Hepatocyte (in vitro differentiated cells): ENCODE measurements at regions not wholly inside any gene's neighbourhood (a gene's known extent, or its start where the extent isn't known, plus 50 kb on each side); places are given as distances from the start of the nearest gene placed in this dataset.

Experiments
- DNase-seq: peaks from one replicate; pipeline ENCODE4 v3.0.0-alpha.2; 2016; ENCODE audit warnings: low spot score
- H2AFZ ChIP-seq: fragments of 200-600 bp; sonication (generic); 2 replicates; pipeline ENCODE4 v1.6.0; 2016; ENCODE audit warnings: antibody characterized with exemption, mild to moderate bottlenecking
- H3K27ac ChIP-seq: fragments of 200-600 bp; sonication (generic); 2 replicates; pipeline ENCODE4 v1.5.1; 2016; ENCODE audit warnings: mild to moderate bottlenecking
- H3K27me3 ChIP-seq: fragments of 200-600 bp; sonication (generic); 2 replicates; pipeline ENCODE4 v1.6.1; 2016
- H3K36me3 ChIP-seq: fragments of 200-600 bp; sonication (generic); replicated peaks from 2 replicates; pipeline ENCODE4 v1.5.1; 2016; ENCODE audit warnings: low read depth; ENCODE audit not compliant: insufficient read depth
- H3K4me1 ChIP-seq: fragments of 200-600 bp; sonication (generic); 2 replicates; pipeline ENCODE4 v1.5.1; 2016; ENCODE audit warnings: mild to moderate bottlenecking, moderate library complexity; ENCODE audit not compliant: insufficient read depth
- H3K4me2 ChIP-seq: fragments of 200-600 bp; sonication (generic); 2 replicates; pipeline ENCODE4 v1.6.0; 2016
- H3K4me3 ChIP-seq: fragments of 200-600 bp; sonication (generic); 2 replicates; pipeline ENCODE4 v1.5.1; 2016; ENCODE audit warnings: mild to moderate bottlenecking
- H3K79me2 ChIP-seq: fragments of 200-600 bp; sonication (generic); 2 replicates; pipeline ENCODE4 v1.6.0; 2017; ENCODE audit warnings: mild to moderate bottlenecking
- H3K9me2 ChIP-seq: fragments of 200-600 bp; sonication (generic); replicated peaks from 2 replicates; pipeline ENCODE4 v1.6.0; 2017; ENCODE audit warnings: mild to moderate bottlenecking; ENCODE audit not compliant: insufficient read depth
- H3K9me3 ChIP-seq: fragments of 200-600 bp; sonication (generic); 2 replicates; pipeline ENCODE4 v1.5.1; 2016; ENCODE audit warnings: low read depth, mild to moderate bottlenecking
- H4K20me1 ChIP-seq: fragments of 200-600 bp; sonication (generic); 2 replicates; pipeline ENCODE4 v1.6.0; 2016; ENCODE audit warnings: mild to moderate bottlenecking; ENCODE audit not compliant: insufficient read depth, poor library complexity, severe bottlenecking
- EZH2 ChIP-seq: fragments of 200-600 bp; sonication (generic); IDR thresholded peaks from 2 replicates; pipeline ENCODE4 v1.6.1; 2016; ENCODE audit warnings: antibody characterized with exemption, mild to moderate bottlenecking, borderline replicate concordance
- EZH2phosphoT487 ChIP-seq: fragments of 200-600 bp; sonication (generic); IDR thresholded peaks from one replicate; pipeline ENCODE4 v1.6.1; 2018; ENCODE audit warnings: antibody characterized with exemption, mild to moderate bottlenecking, low read depth, moderate library complexity; ENCODE audit not compliant: unreplicated experiment, severe bottlenecking
- WGBS: methylation state at CpG from one replicate; pipeline ENCODE4 v1.1.6; 2016; ENCODE audit warnings: low lambda C conversion rate; ENCODE audit errors: missing lambda C conversion rate; 5-methylcytosine and 5-hydroxymethylcytosine counted together
- TF ChIP-seq, protein P1 (sequence below): fragments of 200-600 bp; sonication (generic); IDR thresholded peaks from 2 replicates; pipeline ENCODE4 v1.5.1; 2016; ENCODE audit warnings: antibody characterized with exemption, mild to moderate bottlenecking; ENCODE audit not compliant: poor library complexity

DNA sequence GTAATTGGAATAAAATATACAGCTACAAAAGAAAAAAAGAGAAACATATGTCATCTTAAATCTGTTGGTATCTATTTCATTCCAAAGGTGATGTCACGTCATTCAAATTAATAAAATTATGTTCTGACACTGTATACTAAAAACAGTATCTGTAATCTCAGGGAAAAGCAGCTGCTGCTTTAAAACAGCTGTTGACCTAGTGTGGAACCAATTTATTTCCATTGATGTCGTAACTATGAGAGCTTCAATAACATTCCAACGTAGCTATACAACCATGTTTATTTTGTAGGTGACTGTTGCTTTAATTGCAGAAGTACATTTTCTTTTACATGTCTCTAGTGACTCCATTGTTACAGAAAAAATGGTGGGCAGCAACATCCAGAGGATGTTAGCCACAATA, 571.7 kb downstream of the RPS29 start:
- no peaks in the 10 kb centered on the region for H3K79me2 ChIP-seq
- H3K36me3 ChIP-seq: no peaks in the 10 kb centered on the region
- H3K4me2 ChIP-seq: no peak overlapping the region
- no peak overlapping the region for H2AFZ ChIP-seq
- no peak overlapping the region for H3K27ac ChIP-seq
- DNase-seq: no peak
- WGBS: 41% methylated on average over 3 of the region's 3 CpGs
- H3K4me3 ChIP-seq: no peak overlapping the region
- TF ChIP-seq EZH2: no peak
- no peak for TF ChIP-seq EZH2phosphoT487
- TF ChIP-seq, protein P1, sequence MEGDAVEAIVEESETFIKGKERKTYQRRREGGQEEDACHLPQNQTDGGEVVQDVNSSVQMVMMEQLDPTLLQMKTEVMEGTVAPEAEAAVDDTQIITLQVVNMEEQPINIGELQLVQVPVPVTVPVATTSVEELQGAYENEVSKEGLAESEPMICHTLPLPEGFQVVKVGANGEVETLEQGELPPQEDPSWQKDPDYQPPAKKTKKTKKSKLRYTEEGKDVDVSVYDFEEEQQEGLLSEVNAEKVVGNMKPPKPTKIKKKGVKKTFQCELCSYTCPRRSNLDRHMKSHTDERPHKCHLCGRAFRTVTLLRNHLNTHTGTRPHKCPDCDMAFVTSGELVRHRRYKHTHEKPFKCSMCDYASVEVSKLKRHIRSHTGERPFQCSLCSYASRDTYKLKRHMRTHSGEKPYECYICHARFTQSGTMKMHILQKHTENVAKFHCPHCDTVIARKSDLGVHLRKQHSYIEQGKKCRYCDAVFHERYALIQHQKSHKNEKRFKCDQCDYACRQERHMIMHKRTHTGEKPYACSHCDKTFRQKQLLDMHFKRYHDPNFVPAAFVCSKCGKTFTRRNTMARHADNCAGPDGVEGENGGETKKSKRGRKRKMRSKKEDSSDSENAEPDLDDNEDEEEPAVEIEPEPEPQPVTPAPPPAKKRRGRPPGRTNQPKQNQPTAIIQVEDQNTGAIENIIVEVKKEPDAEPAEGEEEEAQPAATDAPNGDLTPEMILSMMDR: no peak
- no peaks in the 10 kb centered on the region for H3K9me3 ChIP-seq
- H3K4me1 ChIP-seq: peaks cover 4% of the 10 kb centered on the region
- no peaks in the 10 kb centered on the region for H3K9me2 ChIP-seq
- H3K27me3 ChIP-seq: no peaks in the 10 kb centered on the region
- H4K20me1 ChIP-seq: no peaks in the 10 kb centered on the region

DNA sequence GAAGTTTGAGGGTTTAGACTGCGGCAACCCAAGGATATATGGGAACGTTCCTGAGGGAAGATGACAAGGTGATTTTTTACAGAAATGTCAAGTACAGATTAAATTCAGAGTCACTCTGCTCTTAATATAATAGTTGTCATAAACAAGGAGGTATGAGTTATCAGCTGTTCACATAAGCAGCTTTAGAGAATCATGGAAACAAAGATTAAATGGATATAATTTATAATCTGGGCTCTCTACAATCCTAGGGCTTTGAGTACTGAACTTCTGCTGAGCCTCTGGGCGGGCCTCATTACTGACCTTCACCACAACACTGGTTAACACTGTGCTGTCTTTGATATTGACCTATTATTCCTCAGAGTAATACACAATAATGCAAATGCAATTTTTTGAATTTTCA, 577.8 kb downstream of the RPS29 start:
- 68% methylated on average over 3 of the region's 3 CpGs for WGBS

DNA sequence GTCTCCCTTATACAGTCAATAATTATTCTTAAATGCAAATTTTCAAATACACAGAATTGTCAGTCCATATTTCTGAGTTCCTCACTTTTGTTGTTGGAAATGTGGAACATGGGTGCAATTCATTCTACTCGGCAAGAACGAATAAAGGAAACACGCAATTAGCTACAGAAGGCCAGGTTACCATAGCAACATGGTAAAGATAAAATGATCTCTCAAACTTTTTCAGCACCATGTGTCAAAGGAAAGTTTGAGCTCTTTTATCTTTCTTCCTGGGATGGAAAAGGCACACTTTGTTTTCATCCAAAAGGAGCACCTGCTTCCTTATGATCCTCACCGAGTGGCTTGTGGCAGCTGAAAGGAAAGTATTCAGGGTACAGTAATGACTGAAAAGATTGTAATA, 595.0 kb downstream of the RPS29 start:
- no peaks in the 10 kb centered on the region for H3K9me3 ChIP-seq
- no peaks in the 10 kb centered on the region for H3K9me2 ChIP-seq
- no peaks in the 10 kb centered on the region for H4K20me1 ChIP-seq
- TF ChIP-seq, protein P1: no peak
- no peak for TF ChIP-seq EZH2phosphoT487
- no peak for TF ChIP-seq EZH2
- H3K27ac ChIP-seq: no peak overlapping the region
- no peak overlapping the region for H3K4me2 ChIP-seq
- no peaks in the 10 kb centered on the region for H3K27me3 ChIP-seq
- no peak for DNase-seq
- no peak overlapping the region for H2AFZ ChIP-seq
- WGBS: 81% methylated on average over 4 of the region's 4 CpGs
- no peaks in the 10 kb centered on the region for H3K36me3 ChIP-seq
- no peaks in the 10 kb centered on the region for H3K79me2 ChIP-seq
- H3K4me3 ChIP-seq: no peak overlapping the region
- no peaks in the 10 kb centered on the region for H3K4me1 ChIP-seq

More for the DNA sequence above, 577.8 kb downstream of the RPS29 start:
- H2AFZ ChIP-seq: no peak overlapping the region
- no peaks in the 10 kb centered on the region for H3K9me3 ChIP-seq
- no peak overlapping the region for H3K4me2 ChIP-seq
- H4K20me1 ChIP-seq: no peaks in the 10 kb centered on the region
- H3K79me2 ChIP-seq: no peaks in the 10 kb centered on the region
- H3K4me1 ChIP-seq: no peaks in the 10 kb centered on the region
- no peak for DNase-seq
- H3K36me3 ChIP-seq: no peaks in the 10 kb centered on the region
- TF ChIP-seq, protein P1: no peak
- no peak for TF ChIP-seq EZH2phosphoT487
- no peak for TF ChIP-seq EZH2
- H3K27me3 ChIP-seq: no peaks in the 10 kb centered on the region
- no peak overlapping the region for H3K4me3 ChIP-seq
- no peaks in the 10 kb centered on the region for H3K9me2 ChIP-seq
- H3K27ac ChIP-seq: no peak overlapping the region

DNA sequence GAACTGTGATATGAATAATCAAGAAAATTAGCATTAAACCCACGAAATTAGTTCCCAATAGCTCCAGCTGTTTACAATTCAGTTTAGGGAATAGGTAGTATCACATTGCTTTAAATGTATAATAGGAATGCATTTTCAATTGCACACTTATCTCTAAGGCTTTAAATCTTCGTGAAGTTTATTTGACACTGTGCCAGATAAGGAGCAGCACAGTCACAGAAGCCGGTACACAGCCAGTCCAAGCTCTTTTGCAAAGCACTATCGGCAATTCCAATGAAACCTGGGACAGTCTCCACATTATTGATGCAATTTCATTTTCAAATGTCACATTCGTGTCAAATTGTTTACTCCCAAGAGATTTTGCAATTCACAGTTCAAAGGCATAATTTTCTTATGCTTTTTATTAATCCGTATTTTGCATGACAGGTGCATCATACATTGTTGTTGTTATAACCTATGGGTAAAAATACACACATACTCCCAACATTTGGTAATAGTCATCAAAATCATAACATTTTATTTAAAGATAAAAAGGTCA, 602.8 kb downstream of the RPS29 start:
- no peaks in the 10 kb centered on the region for H4K20me1 ChIP-seq
- 30% methylated on average over 6 of the region's 6 CpGs for WGBS
- TF ChIP-seq EZH2: no peak
- TF ChIP-seq, protein P1: no peak
- TF ChIP-seq EZH2phosphoT487: no peak
- H3K4me3 ChIP-seq: no peak overlapping the region
- DNase-seq: peak; percentile 53
- no peaks in the 10 kb centered on the region for H3K36me3 ChIP-seq
- H3K9me2 ChIP-seq: no peaks in the 10 kb centered on the region
- H3K4me1 ChIP-seq: no peaks in the 10 kb centered on the region
- H3K4me2 ChIP-seq: peak overlapping the region; percentile 32
- H2AFZ ChIP-seq: no peak overlapping the region
- H3K27me3 ChIP-seq: no peaks in the 10 kb centered on the region
- no peaks in the 10 kb centered on the region for H3K79me2 ChIP-seq
- no peak overlapping the region for H3K27ac ChIP-seq
- H3K9me3 ChIP-seq: no peaks in the 10 kb centered on the region
